Mesendoderm (in vitro differentiated cells): ENCODE measurements at regions not wholly inside any gene's neighbourhood (a gene's known extent, or its start where the extent isn't known, plus 50 kb on each side); places are given as distances from the start of the nearest gene placed in this dataset.

Experiments
- DNase-seq: peaks from one replicate; pipeline ENCODE4 v3.0.0; 2013
- H2AK5ac ChIP-seq: 2 replicates; pipeline ENCODE4 v1.6.1; 2013; ENCODE audit warnings: low read length, inconsistent platforms
- H2BK120ac ChIP-seq: 2 replicates; pipeline ENCODE4 v1.6.1; 2013; ENCODE audit warnings: low read depth, mild to moderate bottlenecking, low read length, moderate library complexity, mixed read lengths
- H2BK15ac ChIP-seq: replicated peaks from 2 replicates; pipeline ENCODE4 v1.6.1; 2013; ENCODE audit warnings: low read depth, mild to moderate bottlenecking, moderate library complexity
- H2BK5ac ChIP-seq: 2 replicates; pipeline ENCODE4 v1.6.1; 2013; ENCODE audit warnings: low read length, inconsistent platforms
- H3K18ac ChIP-seq: 2 replicates; pipeline ENCODE4 v1.6.1; 2013; ENCODE audit warnings: mild to moderate bottlenecking, low read length, mixed read lengths
- H3K23ac ChIP-seq: one replicate; pipeline ENCODE4 v1.6.1; 2013; ENCODE audit warnings: low read length
- H3K27ac ChIP-seq: 2 replicates; pipeline ENCODE4 v1.5.1; 2013; ENCODE audit warnings: low read depth, mild to moderate bottlenecking, inconsistent platforms, low read length, moderate library complexity
- H3K27me3 ChIP-seq: 2 replicates; pipeline ENCODE4 v1.6.1; 2013; ENCODE audit warnings: low read length, control low read depth, mild to moderate bottlenecking, inconsistent platforms; ENCODE audit not compliant: insufficient read depth, poor library complexity
- H3K36me3 ChIP-seq: 2 replicates; pipeline ENCODE4 v1.6.1; 2013; ENCODE audit warnings: low read length, inconsistent platforms; ENCODE audit not compliant: control insufficient read depth, insufficient read depth
- H3K4ac ChIP-seq: one replicate; pipeline ENCODE4 v1.6.1; 2013; ENCODE audit warnings: low read depth, mild to moderate bottlenecking, low read length, moderate library complexity
- H3K4me1 ChIP-seq: 2 replicates; pipeline ENCODE4 v1.6.1; 2013; ENCODE audit warnings: low read depth, low read length, inconsistent platforms; ENCODE audit not compliant: control insufficient read depth
- H3K4me2 ChIP-seq: 2 replicates; pipeline ENCODE4 v1.6.1; 2013; ENCODE audit warnings: low read length
- H3K4me3 ChIP-seq: 2 replicates; pipeline ENCODE4 v1.5.1; 2013; ENCODE audit warnings: mild to moderate bottlenecking, low read length
- H3K56ac ChIP-seq: one replicate; pipeline ENCODE4 v1.6.1; 2013; ENCODE audit warnings: low read length
- H3K79me1 ChIP-seq: 2 replicates; pipeline ENCODE4 v1.6.1; 2013; ENCODE audit warnings: low read length, inconsistent platforms
- H3K79me2 ChIP-seq: 2 replicates; pipeline ENCODE4 v1.6.1; 2013; ENCODE audit warnings: mild to moderate bottlenecking, low read length; ENCODE audit not compliant: control insufficient read depth, insufficient read depth
- H3K9ac ChIP-seq: 2 replicates; pipeline ENCODE4 v1.6.1; 2013; ENCODE audit warnings: low read length, inconsistent platforms
- H4K5ac ChIP-seq: one replicate; pipeline ENCODE4 v1.6.1; 2013; ENCODE audit warnings: low read length
- H4K8ac ChIP-seq: one replicate; pipeline ENCODE4 v1.6.1; 2013; ENCODE audit warnings: low read depth, mild to moderate bottlenecking, control low read depth, low read length, moderate library complexity
- WGBS: extraction: QIAGEN DNeasy Blood & Tissue Kit; methylation state at CpG from one replicate; pipeline ENCODE4 v1.1.7; 2013; ENCODE audit warnings: low lambda C conversion rate, missing lambda C conversion rate; ENCODE audit not compliant: insufficient coverage; ENCODE audit errors: extremely low coverage; 5-methylcytosine and 5-hydroxymethylcytosine counted together

- Histone ChIP-seq H2BK5ac (no peak overlapping the region), H3K27ac (no peak overlapping the region), H3K36me3 (no peaks in the 10 kb centered on the region), H3K4ac (no peak overlapping the region), H2BK120ac (no peak overlapping the region), H2BK15ac (no peak overlapping the region), H3K4me3 (no peak overlapping the region), H3K18ac (no peak overlapping the region), H2AK5ac (no peak overlapping the region), H3K27me3 (no peaks in the 10 kb centered on the region), H3K4me2 (no peak overlapping the region), H3K79me1 (no peaks in the 10 kb centered on the region), H3K4me1 (no peaks in the 10 kb centered on the region), H3K23ac (no peak overlapping the region), H3K9ac (no peak overlapping the region), H4K5ac (no peak overlapping the region), H3K56ac (no peak overlapping the region), H4K8ac (no peak overlapping the region), H3K79me2 (no peaks in the 10 kb centered on the region)
- WGBS = no CpG with 5 or more reads among the region's 2 CpGs
- DNase-seq = no peak
Observed at GRCh38 chr3:66748175-66748876, 247.5 kb upstream of the LRIG1 start.

DNA sequence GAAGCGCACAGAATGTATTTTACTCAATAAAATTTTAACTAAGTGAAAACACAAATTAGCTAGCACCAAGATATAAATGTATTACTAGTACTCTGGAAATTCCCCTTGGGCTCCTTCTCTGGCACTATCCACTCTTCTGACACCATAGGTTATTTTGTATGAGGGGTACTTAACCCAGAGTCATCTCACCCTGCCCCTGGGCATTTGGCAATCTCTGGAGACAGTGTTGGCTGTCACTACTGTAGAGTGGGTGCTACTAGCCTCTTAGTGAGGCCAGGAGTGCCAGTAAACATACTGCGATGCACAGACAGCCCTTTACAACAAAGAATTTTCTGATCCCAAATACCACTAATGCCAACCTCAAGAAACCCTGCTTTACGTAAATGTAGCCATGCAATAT, 246.3 kb upstream of the KBTBD8 start:
- H3K4me3 ChIP-seq = no peak overlapping the region
- H3K4ac ChIP-seq = no peak overlapping the region
- no peaks in the 10 kb centered on the region for H3K4me1 ChIP-seq
- H3K79me1 ChIP-seq = no peaks in the 10 kb centered on the region
- H2BK5ac ChIP-seq = no peak overlapping the region
- no peak overlapping the region for H3K56ac ChIP-seq
- H3K79me2 ChIP-seq = no peaks in the 10 kb centered on the region
- H3K18ac ChIP-seq = no peak overlapping the region
- no peak overlapping the region for H4K8ac ChIP-seq
- H3K27ac ChIP-seq = no peak overlapping the region
- H2BK120ac ChIP-seq = no peak overlapping the region
- no peak overlapping the region for H2BK15ac ChIP-seq
- no CpG with 5 or more reads among the region's 3 CpGs for WGBS
- no peak overlapping the region for H4K5ac ChIP-seq
- no peak overlapping the region for H3K4me2 ChIP-seq
- no peak overlapping the region for H3K9ac ChIP-seq
- H2AK5ac ChIP-seq = no peak overlapping the region
- H3K23ac ChIP-seq = no peak overlapping the region
- no peak for DNase-seq
- H3K27me3 ChIP-seq = no peaks in the 10 kb centered on the region
- H3K36me3 ChIP-seq = no peaks in the 10 kb centered on the region

- H3K79me1 ChIP-seq = no peaks in the 10 kb centered on the region
- H3K4me2 ChIP-seq = no peak overlapping the region
- H3K27ac ChIP-seq = no peak overlapping the region
- H3K9ac ChIP-seq = no peak overlapping the region
- no peak overlapping the region for H4K8ac ChIP-seq
- H2BK120ac ChIP-seq = no peak overlapping the region
- no peak overlapping the region for H3K18ac ChIP-seq
- H2BK15ac ChIP-seq = no peak overlapping the region
- H2BK5ac ChIP-seq = no peak overlapping the region
- no peaks in the 10 kb centered on the region for H3K36me3 ChIP-seq
- H3K4me3 ChIP-seq = no peak overlapping the region
- H3K4me1 ChIP-seq = no peaks in the 10 kb centered on the region
- no peaks in the 10 kb centered on the region for H3K27me3 ChIP-seq
- H4K5ac ChIP-seq = no peak overlapping the region
- H3K23ac ChIP-seq = no peak overlapping the region
- H3K56ac ChIP-seq = no peak overlapping the region
- no peak overlapping the region for H2AK5ac ChIP-seq
- no peak for DNase-seq
- no peaks in the 10 kb centered on the region for H3K79me2 ChIP-seq
- no peak overlapping the region for H3K4ac ChIP-seq
Observed at GRCh38 chr3:66753670-66754069, 244.4 kb upstream of the KBTBD8 start.

DNA sequence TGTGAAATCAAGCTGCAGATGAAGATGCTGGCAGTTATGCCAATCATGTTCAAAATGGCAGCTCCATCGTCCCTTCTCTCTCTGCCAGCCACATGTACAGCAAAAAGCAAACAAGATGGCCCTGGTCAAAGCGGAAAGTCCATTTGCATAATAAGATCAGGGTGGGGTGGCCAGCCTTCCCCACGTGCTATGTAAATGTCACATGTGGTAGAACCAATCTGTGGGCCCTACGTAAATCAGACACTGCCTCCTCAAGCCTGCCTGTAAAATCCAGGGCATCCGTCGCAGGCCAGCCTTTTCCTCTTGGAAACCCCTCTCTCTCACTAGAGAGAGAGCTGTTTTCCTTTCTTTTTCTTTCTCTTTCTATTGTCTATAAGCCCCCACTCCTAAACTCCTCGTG, 243.5 kb upstream of the KBTBD8 start:
- no peak overlapping the region for H3K4me2 ChIP-seq
- no CpG with 5 or more reads among the region's 7 CpGs for WGBS
- H3K27ac ChIP-seq = no peak overlapping the region
- H2AK5ac ChIP-seq = no peak overlapping the region
- H3K4ac ChIP-seq = no peak overlapping the region
- no peak overlapping the region for H3K4me3 ChIP-seq
- H2BK120ac ChIP-seq = no peak overlapping the region
- no peak overlapping the region for H2BK15ac ChIP-seq
- no peak overlapping the region for H4K5ac ChIP-seq
- H3K23ac ChIP-seq = no peak overlapping the region
- no peaks in the 10 kb centered on the region for H3K79me2 ChIP-seq
- H2BK5ac ChIP-seq = no peak overlapping the region
- no peak for DNase-seq
- no peaks in the 10 kb centered on the region for H3K79me1 ChIP-seq
- no peak overlapping the region for H3K9ac ChIP-seq
- no peaks in the 10 kb centered on the region for H3K27me3 ChIP-seq
- H3K4me1 ChIP-seq = no peaks in the 10 kb centered on the region
- no peak overlapping the region for H3K56ac ChIP-seq
- H3K36me3 ChIP-seq = no peaks in the 10 kb centered on the region
- H3K18ac ChIP-seq = no peak overlapping the region
- H4K8ac ChIP-seq = no peak overlapping the region

DNA sequence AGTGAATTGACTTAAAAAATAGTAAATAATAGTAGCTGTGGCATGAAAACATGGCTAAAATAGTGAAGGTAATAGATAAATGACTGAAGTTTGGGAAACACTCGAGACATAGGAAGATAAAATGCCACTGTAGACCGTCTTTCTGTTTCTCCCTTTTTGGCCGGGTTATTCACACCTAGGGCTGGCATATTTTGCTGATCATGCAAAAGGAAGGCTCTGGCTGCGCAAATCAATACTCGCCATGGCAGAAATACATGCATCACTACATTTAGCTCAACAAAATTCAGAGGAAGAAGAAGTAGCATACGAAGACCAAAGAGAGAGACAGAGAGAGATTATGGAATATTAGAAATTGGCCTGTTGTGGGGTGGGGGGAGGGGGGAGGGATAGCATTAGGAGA, 242.2 kb upstream of the KBTBD8 start:
- no peak overlapping the region for H4K8ac ChIP-seq
- H2BK5ac ChIP-seq = no peak overlapping the region
- no peak overlapping the region for H3K4me3 ChIP-seq
- no peaks in the 10 kb centered on the region for H3K36me3 ChIP-seq
- H3K18ac ChIP-seq = no peak overlapping the region
- no CpG with 5 or more reads among the region's 6 CpGs for WGBS
- DNase-seq = no peak
- H3K4ac ChIP-seq = no peak overlapping the region
- H3K4me1 ChIP-seq = no peaks in the 10 kb centered on the region
- H2BK120ac ChIP-seq = no peak overlapping the region
- H2AK5ac ChIP-seq = no peak overlapping the region
- no peak overlapping the region for H3K23ac ChIP-seq
- no peaks in the 10 kb centered on the region for H3K79me2 ChIP-seq
- no peak overlapping the region for H2BK15ac ChIP-seq
- H3K27ac ChIP-seq = no peak overlapping the region
- no peaks in the 10 kb centered on the region for H3K79me1 ChIP-seq
- no peak overlapping the region for H3K4me2 ChIP-seq
- H4K5ac ChIP-seq = no peak overlapping the region
- H3K9ac ChIP-seq = no peak overlapping the region
- H3K27me3 ChIP-seq = no peaks in the 10 kb centered on the region
- no peak overlapping the region for H3K56ac ChIP-seq

DNA sequence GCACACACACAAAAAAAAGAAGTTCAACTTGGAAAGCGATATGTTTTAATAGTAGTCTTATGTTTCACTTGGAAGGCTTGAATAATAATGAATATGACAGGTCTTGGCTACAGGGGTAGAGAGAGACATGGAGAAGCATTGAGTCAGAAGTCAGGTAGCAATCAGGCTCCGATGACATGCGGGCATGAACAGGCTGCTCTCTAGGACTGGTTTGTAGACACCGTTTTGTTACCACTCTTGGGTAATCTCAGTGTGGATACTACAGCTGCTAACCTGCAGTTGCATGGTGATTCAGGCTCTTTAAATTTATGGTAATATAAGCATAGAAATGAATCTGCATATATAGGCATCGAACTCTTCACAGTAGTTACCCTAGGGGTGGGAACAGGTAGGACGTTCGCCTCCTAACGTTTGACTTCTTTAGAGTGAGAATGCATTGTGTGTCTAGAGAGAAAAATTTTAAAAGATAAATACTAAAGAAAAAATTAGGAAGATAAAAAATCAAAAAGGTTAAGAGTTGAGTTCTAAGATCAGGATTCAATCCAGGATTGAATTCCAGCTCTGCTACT, 241.6 kb upstream of the KBTBD8 start:
- no peak overlapping the region for H3K56ac ChIP-seq
- H3K79me1 ChIP-seq = no peaks in the 10 kb centered on the region
- H3K79me2 ChIP-seq = no peaks in the 10 kb centered on the region
- H3K27me3 ChIP-seq = no peaks in the 10 kb centered on the region
- no peak overlapping the region for H3K18ac ChIP-seq
- no peak overlapping the region for H3K27ac ChIP-seq
- H4K8ac ChIP-seq = no peak overlapping the region
- WGBS = no CpG with 5 or more reads among the region's 8 CpGs
- no peak overlapping the region for H2BK5ac ChIP-seq
- no peak overlapping the region for H4K5ac ChIP-seq
- H3K9ac ChIP-seq = no peak overlapping the region
- H2AK5ac ChIP-seq = no peak overlapping the region
- H3K23ac ChIP-seq = no peak overlapping the region
- no peaks in the 10 kb centered on the region for H3K36me3 ChIP-seq
- no peak overlapping the region for H3K4ac ChIP-seq
- H3K4me3 ChIP-seq = no peak overlapping the region
- peak overlapping the region; percentile 14 for H2BK120ac ChIP-seq
- no peak for DNase-seq
- no peak overlapping the region for H3K4me2 ChIP-seq
- H3K4me1 ChIP-seq = no peaks in the 10 kb centered on the region
- H2BK15ac ChIP-seq = no peak overlapping the region
